GM10248 (cell line): ENCODE measurements at regions not wholly inside any gene's neighbourhood (a gene's known extent, or its start where the extent isn't known, plus 50 kb on each side); places are given as distances from the start of the nearest gene placed in this dataset.

Experiments used
- CTCF ChIA-PET: fragments of 300-600 bp; sonication (Branson Sonifier 250); formaldehyde crosslinking; extraction: SDS; loops from one replicate; lab custom pipeline; 2021; ENCODE audit warnings: antibody characterized with exemption; lab: Yijun Ruan, JAX
- POLR2A ChIA-PET: fragments of 350-650 bp; sonication (Branson Sonifier 250); formaldehyde crosslinking; extraction: SDS; loops from one replicate; lab custom pipeline; 2020; ENCODE audit warnings: antibody characterized with exemption; lab: Yijun Ruan, JAX
- DNase-seq: peaks from one replicate; pipeline ENCODE4 v3.0.0; 2012; ENCODE audit errors: extremely low spot score
- TF ChIP-seq, protein P1 (sequence below): IDR thresholded peaks from 2 replicates; pipeline ENCODE4 v1.5.1; 2012; ENCODE audit warnings: mild to moderate bottlenecking, low read depth; ENCODE audit errors: extremely low read depth, missing control alignments, control extremely low read depth

GRCh38 chr6:49336514-49337131 lies 126.4 kb downstream of the MMUT start:
- ChIA-PET POLR2A (no interaction called here), CTCF (no interaction called here)
- no peak for DNase-seq
- TF ChIP-seq, protein P1, sequence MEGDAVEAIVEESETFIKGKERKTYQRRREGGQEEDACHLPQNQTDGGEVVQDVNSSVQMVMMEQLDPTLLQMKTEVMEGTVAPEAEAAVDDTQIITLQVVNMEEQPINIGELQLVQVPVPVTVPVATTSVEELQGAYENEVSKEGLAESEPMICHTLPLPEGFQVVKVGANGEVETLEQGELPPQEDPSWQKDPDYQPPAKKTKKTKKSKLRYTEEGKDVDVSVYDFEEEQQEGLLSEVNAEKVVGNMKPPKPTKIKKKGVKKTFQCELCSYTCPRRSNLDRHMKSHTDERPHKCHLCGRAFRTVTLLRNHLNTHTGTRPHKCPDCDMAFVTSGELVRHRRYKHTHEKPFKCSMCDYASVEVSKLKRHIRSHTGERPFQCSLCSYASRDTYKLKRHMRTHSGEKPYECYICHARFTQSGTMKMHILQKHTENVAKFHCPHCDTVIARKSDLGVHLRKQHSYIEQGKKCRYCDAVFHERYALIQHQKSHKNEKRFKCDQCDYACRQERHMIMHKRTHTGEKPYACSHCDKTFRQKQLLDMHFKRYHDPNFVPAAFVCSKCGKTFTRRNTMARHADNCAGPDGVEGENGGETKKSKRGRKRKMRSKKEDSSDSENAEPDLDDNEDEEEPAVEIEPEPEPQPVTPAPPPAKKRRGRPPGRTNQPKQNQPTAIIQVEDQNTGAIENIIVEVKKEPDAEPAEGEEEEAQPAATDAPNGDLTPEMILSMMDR, result no peak

GRCh38 chr6:49333345-49334125 lies 129.5 kb downstream of the MMUT start:
- DNase-seq, result no peak
- CTCF ChIA-PET, result no interaction called here
- POLR2A ChIA-PET, result no interaction called here
- TF ChIP-seq, protein P1, result no peak

DNA sequence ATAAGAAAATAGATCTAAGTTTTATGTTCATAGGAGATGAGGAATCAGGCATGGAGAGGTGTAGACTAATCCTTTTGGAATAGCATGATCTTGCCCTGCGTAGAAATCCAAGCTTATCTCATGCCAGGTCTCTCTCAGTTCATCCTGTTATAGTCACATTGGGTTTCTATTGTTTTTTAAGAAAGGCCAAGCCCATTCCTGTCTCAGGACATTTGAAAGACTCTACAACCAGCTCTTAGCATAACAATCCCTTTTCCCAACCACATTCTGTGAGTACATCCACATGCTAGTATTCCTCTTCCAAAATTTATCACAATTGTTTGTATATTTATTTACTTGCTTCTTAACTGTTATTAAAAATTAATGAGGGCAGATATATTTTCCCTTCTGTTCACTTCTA lies 130.3 kb downstream of the MMUT start:
- no peak for DNase-seq
- POLR2A ChIA-PET, result no interaction called here
- CTCF ChIA-PET, result interaction anchor here (0.9 kb wide), 1 partner anchor 18 kb away, joined by 3 read pairs; no protein-coding TSS in a partner anchor
- TF ChIP-seq, protein P1, result no peak

- TF ChIP-seq, protein P1, result no peak
- no peak for DNase-seq
- CTCF ChIA-PET, result interaction anchor here (1.0 kb wide), 1 partner anchor 9 kb away, joined by 4 read pairs; no protein-coding TSS in a partner anchor
- POLR2A ChIA-PET, result no interaction called here
These were observed 133.9 kb downstream of the MMUT start for GRCh38 chr6:49329186-49329585.

- ChIA-PET POLR2A (no interaction called here), CTCF (no interaction called here)
- DNase-seq, result no peak
- TF ChIP-seq, protein P1, result no peak
These were observed 134.9 kb downstream of the MMUT start for GRCh38 chr6:49328051-49328744.

DNA sequence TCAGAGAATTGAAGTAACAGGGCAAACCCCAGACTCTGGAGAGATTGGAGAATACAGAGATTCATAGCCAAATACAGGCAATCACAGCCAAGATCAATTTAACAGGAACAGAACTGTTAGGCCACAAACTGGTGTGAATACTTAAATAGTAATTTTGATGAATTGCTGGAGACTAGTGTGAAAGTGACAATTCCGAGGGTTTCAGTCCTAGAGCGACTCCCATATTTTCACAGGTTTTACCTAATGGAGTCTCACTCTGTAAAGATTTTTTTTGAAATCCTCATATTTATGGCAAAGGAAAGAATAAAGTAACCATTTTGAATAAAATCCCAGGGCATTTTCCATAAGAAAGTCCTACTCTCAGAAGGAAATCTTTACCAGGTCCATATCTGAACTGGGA lies 135.5 kb downstream of the MMUT start:
- ChIA-PET CTCF (no interaction called here), POLR2A (no interaction called here)
- no peak for DNase-seq
- TF ChIP-seq, protein P1, result no peak
